Stimulated activated CD4-positive, alpha-beta T cell treated with anti-CD3 and anti-CD28 coated beads, Interleukin-1b, Interleukin-23, amount 100 ng/mL, for 48 hours (primary cell): ENCODE measurements at regions not wholly inside any gene's neighbourhood (a gene's known extent, or its start where the extent isn't known, plus 50 kb on each side); places are given as distances from the start of the nearest gene placed in this dataset.

ENCODE experiments used
- DNase-seq: peaks from one replicate; pipeline ENCODE4 v3.0.0-alpha.2; 2020

DNA sequence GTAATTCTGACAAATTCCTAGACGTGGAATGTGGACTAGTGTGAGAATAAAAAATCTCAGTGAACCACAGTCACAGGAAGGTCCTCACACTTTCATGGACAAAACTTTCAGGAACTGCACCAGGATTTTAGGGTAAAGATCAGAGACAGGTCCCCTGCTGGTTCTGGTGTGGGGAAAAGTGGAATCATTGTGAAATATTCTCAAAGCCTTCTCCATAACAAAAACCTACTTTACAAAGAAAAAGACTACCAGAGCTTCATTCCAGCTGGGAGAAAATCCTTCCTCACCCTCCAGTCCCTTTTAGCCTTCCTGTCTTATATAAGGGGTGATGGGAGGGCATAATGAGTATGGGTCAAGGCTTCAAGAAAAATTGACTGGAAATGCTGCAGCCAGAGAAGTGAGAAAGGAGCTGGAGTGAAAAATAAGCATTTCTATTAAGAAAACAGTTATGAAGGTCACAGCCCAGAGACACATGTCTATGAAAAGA lies 325.8 kb downstream of the ARAP2 start:
- DNase-seq: no peak

DNA sequence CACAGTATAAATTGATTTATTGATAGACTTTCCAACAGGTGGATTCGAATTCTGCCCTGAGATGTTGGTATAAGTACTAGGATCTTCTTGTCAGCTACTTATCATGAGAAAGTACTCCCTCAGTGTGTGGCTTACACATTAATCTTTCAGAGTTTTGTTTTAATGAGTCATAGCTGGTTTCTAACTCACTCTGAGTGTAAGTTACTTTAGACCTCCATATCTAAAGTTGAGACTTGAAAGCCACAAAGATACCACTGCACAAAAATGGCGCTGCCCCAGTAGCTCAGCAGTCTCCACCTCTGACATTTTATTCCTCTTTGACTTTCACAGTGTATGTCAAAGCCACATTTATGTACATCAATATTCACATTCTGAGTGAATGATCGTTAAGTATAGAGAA lies 318.5 kb downstream of the ARAP2 start:
- DNase-seq: no peak

DNA sequence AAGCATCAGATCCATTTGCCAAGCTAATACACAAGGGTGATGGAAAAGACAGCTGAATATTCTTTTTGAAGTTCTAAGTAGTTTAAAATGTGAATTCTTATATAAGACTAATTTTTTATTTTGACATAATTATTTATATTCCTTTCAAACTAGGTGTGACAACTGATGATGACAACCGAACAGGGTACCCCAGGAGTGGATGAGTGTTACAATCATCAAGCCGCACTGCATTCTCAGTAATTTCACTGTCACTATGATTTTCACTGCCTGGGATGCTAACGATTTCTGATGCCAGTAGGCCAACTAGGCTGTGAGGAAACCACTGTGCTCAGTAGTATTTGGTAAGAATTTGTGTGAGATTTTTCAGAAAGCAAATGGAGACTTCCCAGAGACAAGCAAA lies 317.5 kb downstream of the ARAP2 start:
- no peak for DNase-seq

DNA sequence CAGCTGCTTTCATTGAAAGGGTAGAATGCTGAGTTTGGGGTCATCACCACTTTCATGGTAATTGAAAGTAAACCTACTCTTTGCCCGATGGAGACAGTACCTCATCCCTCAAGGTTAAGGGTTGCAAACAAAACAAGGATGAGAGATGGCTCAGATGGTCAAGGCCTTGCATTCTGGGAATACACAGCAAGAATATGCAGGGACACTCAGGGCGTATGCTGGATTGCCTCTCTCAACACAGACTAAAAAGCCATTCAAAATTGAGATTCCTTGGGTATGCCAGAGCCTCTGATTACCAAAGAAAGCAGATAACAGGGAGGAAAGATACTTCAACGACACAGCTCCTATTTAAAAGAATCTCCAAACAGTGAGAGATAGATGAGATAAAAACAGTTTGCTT lies 310.4 kb downstream of the ARAP2 start:
- no peak for DNase-seq

DNA sequence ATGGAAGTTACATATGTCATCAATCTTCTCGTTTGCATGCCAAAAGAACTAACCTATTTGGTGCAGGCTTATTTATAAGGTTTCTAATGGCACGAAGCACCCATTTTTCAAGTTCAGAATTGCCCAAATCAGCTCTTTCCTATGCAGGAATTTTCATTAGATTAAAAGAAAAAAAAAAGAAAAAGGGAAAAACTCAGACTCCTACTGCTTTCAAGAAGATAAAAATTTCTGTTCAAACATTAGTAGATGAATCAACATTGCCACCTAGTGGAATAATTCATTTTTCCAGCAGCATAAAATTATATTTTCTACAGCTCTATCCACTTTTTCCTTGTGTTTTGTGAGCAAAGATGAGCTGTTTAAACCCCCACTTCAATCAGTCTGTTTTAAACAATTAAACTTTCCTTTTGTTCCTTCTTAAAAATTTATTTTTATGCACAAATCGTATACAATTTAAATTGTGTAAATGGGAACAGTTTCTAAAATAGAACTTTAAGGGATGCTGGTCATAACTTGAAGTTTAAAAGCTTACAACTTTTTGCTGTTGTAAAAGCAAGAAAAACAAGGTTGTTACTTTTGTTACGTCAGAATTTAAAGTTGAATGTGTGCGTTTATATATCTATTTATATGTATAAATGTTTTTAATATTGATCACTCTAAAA lies 309.9 kb downstream of the ARAP2 start:
- DNase-seq: no peak

DNA sequence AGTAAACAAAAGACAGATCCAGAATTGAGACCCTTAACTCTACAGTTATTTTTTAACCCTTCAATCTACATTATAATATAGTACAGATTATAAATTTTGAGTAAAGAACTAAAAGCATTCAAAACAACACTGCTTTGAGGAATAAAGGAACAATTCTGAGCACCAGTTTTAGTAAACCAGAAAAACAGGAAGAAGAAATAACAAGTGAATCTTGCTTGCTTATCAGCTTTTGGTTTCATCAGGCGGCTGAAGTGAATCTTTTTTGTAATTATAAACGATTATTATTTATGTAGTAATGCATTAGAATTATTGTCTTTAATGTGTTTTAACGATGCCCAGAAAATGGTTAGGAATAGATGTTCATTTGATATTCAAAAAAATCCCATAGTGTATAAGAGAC lies 305.4 kb downstream of the ARAP2 start:
- no peak for DNase-seq

DNA sequence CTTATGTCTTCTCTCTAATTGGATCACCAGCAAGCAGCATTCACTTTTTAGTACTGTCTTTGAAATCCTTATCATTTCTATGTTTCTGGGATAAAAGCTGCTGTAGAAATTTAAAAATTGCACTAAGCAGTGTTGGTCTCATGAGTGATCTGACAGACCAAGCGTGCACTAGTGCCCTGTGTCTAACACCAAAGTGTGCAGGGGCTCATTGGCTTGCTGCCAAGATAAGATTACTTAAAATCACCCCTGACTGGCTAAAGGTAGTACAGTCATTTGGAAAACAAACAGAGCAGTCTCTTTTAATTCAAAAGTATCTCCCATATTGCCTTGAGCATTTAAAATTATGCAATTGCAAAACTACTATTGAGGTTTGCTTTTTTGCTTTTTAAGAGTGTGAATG lies 304.6 kb downstream of the ARAP2 start:
- no peak for DNase-seq

DNA sequence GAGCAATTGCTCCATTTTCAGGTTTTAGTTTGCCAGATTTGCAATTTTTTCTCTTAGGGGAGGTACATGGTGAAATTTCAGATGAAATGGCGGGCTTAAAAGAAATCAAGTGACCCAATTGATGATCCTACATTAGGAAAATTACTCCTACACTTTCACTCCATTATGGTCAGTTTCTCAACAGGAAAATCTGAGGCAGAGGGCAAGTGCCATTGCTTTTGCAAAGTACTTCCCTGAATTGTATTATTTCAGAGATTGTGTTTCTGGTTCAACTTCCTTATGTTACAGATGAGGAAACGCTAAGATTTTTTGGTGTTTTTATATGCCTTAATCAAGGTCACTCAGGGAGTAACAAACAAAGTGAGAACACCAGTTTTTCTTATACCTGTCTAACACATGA lies 302.2 kb downstream of the ARAP2 start:
- no peak for DNase-seq

DNA sequence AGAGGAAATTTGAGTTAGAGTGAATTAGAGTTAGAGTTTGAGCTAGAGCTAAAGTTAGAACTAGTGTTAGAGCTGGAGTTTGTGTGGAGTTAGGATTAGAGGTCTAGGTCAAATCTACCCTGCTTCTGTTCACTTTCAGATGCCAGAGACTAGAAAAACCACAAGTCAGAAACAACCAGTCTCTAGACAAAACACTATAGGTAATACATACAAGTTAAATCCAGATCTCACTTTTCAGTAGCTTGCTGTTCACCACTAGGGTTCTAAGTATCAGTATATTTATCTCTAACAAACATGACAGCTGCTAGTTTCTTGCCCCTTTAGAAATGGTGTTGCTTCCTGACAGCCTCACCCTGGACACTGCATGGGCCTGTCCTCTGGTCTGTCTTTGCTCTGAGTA lies 300.7 kb downstream of the ARAP2 start:
- no peak for DNase-seq

DNA sequence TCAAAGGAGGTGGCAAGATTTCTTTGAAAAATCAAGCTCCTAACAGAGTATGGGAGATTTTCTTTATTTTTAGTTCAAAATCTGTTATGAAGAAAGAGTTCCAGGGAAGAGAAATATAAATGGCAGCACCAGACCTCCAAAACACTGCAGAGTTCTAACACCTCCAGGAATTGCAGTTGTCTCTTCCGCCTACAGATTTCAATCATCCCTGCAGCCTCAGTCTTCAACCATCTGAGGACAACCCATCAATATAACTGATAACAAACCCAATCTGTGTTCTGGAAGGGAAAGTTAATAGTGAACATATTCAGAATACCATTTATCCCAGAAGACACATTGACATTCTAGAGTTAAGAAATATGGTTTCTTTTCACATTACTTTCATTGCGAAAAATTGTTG lies 296.1 kb downstream of the ARAP2 start:
- DNase-seq: no peak

DNA sequence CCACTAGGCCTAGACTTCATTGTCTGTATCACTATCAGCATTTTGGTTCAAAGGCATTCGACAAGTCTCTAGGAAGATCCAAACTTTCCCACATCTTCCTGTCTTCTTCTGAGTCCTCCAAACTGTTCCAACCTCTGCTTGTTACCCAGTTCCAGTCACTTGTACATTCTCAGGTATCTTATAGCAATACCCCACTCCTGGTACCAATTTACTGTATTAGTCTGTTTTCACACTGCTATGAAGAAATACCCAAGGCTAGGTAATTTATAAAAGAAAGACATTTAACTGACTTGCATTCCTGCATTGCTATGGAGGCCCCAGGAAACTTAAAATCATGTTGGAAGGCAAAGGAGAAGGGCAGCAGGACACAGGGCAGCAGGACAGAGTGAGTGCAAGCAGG lies 293.9 kb downstream of the ARAP2 start:
- DNase-seq: no peak

DNA sequence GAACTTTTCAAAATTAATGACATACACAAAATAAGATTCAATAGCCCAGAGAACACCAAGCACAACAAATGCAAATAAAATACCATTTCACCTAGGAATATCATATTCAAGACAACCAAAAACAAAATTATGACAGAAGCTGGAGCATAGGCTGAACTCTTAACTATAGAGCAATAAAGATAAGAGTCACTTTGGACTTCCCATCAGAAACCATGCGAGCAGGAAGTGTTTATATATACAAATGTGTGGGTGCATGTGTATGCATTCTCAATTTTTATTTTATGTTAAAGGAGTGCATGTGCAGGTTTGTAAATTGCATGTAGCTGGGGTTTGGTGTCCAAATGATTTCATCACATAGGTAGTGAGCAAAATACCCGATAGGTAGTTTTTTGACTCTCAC lies 291.6 kb downstream of the ARAP2 start:
- no peak for DNase-seq

DNA sequence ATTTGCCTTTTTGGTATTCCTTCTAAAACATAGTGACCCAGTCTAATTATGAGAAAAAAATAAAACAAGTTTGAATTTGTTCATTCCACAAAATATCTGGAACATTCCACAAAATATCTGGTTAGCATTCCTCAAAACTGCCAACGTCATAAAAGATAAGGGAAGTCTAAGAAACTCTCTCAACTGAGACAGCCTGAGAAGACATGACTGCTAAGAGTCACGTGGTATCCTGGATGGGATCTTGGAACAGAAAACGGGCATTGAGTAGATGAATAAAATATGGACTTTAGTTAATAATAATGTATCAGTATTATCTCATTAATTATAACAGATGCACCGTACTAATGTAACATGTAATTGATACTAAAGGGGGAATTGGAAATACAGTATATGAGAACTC lies 280.9 kb downstream of the ARAP2 start:
- DNase-seq: no peak

DNA sequence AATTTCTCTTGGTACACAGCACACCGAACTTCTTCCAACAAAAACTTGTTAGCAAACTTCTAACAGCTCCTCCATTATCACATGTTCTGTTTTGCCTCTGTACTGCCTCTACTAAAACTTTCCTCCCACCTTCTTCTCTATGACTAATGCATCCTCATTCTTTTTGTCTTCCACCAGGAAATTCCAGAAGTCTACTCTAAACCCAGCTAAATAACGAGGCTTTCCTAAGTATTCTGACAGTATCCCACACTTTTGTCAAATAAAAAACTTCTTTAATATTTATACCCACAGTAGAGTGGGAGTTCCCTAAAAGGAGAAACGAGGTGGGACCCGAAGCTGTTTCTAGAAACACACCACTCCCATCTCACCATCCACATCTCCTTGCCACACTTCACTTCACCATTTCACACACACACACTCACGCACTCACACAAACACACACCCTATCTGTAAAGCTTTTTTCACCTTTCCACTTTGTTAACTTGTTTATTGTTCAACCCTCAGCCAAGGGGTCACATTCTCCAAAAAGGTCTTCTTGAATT lies 280.3 kb downstream of the ARAP2 start:
- no peak for DNase-seq

DNA sequence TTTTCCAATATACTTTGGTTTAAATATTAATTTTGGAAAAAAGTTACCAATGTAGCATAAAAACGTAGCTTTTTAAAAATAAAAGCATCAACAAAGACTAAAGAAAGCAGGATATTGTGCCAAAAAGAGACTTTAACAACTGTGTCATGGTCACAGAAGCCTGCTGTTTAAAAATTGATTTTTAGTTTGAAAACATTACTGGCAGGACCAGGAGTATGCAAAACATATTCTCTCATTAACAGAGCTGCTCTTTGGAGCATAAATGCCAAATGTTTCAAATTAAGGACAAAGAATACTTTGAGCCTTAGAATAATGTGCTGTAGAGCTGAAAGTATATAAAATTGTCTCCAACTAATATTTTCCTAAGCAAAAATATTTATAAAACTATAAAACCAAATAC lies 279.0 kb downstream of the ARAP2 start:
- no peak for DNase-seq

DNA sequence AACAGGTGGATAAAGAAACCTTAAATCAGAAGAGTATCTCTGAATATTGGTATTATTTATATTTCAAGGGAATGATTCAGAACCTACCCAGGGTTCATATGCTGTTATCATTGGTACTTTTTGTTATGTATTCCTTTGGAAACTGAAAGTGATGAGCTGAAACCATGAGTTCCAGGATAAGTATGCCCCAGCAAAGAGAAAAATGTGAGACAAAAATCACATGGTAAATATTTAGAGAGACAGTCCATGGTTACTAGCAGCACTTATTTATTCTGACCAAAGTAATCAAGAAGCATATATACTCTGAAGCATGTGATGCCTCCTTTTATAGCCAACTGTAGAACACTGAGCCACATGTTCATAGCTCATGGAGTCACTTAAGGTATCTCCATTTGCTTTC lies 277.7 kb downstream of the ARAP2 start:
- no peak for DNase-seq

DNA sequence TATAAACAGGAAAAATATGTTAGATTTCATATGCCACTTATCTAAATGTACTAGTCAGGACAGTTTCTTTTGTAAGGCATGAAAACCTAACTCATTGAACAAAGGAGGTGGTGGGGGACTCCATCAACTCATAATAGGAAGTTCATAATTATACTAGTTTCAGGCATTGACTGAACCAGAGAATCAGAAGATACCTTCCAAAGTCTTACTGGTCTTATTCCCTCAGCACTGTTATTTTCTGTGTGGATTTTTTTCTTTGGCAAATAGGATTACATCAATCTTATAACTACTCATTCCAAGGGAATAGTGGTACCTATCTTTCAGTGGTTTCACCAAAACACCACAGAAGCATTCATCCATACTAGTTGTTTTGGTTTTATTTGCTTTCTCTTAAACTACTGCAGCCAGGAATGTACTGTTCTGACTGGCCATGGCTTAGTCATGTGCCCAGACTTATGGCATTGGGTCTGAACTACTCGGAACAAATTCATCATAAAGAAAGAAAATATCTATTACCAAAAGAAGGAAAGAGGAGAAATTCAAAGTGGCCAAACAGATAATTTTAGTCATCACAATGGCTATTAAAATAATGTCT lies 273.9 kb downstream of the ARAP2 start:
- peak; percentile 34 for DNase-seq

DNA sequence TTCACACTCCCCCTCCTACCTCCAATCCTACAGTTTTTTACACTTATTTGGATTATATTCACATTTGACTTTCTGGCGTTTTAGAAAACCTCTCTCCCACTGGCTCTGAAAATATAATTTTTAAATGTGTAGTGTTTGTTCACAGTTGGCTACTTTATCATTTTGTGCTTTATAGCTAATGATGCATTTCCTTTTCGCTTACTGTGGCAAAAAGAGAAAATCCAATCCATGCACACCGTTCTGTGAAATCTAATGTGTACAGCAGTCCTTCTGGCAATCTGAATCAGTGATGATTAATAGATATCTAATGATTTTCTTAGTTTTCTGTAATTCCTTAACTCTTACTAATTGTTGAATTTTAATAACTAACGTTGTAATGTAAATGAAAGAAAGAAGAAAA lies 271.5 kb downstream of the ARAP2 start:
- no peak for DNase-seq

DNA sequence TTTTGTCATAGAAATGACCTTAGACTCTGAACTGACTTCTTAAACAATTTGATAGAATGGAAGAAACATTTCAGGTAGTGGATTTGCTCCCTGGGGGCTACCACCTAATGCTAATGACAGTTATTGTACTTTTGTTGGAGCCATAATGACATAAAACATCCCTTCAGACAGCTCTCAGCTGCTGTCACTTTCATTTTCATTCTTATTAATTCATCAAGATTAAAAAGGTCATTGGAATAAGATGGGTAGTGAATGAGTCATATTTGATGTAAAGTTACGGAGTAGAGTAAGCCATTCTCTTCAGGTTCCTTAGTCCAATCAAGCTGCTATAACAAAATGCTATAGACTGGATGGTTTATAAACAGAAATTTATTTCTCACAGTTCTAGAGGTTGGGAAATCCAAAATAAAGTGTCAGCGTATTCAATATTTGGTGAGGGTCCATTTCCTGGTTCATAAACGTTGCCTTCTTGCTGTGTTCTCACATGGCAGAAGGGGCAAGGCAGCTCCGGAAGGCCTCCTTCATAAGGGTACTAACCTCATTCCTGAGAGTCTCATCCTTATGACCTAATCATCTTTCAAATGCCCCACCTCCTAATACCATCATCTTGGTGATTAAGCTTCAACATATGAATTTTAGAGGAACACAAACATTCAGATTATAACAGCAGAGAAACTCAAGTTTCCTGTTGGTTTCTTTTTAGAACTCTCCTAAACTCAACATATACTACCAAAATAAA lies 268.5 kb downstream of the ARAP2 start:
- no peak for DNase-seq

DNA sequence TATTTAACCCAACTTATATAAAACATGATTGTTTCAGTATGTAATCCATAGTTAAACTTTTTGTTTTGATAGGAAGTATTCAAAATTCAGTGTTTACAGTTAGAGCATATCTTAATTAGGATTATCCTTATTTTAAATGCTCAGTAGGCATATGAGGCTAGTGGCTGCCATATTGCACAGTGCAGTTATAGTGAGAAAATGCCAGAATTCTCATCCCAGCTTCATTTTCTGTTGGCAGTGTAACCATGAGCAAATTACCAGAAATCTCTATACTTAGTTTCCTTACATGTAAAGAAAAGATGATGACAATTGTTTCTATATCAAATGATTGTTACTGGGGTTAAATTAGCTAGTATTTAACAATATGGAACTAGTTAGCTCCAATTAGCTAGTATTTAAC lies 265.8 kb downstream of the ARAP2 start:
- no peak for DNase-seq

DNA sequence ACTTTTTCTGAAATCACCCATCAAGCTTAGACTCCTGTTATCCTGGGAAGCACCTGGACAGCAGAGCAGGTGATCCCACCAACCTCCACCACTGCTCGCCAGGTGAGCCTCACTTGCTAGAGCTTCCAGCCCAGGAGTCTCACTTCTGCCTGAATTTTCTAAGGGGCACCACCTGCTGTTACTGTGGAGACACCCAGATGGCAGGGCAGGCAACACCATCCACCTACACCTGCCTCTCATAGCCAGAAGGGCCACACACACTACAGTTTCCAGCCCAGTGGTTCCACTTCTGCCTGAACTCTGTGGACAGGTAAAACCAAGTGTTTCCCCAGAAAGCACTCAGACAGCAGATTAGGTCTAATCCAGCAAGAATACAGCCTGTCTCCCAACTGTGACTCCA lies 262.0 kb downstream of the ARAP2 start:
- no peak for DNase-seq

DNA sequence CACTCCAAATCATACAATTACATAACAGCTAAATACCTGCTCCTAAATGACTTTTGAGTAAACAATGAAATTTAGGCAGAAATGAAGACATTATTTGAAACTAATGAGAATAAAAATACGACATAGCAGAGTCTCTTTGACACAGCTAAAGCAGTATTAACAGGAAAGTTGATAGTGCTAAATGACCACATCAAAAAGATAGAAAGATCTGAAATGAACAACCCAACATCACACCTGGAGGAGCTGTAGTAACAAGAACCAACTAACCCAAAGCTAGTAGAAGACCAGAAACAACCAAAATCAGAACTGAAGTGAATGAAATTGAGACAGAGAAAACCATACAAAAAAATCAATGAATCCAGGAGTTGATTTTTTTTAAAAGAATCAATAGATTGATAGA lies 257.8 kb downstream of the ARAP2 start:
- no peak for DNase-seq

DNA sequence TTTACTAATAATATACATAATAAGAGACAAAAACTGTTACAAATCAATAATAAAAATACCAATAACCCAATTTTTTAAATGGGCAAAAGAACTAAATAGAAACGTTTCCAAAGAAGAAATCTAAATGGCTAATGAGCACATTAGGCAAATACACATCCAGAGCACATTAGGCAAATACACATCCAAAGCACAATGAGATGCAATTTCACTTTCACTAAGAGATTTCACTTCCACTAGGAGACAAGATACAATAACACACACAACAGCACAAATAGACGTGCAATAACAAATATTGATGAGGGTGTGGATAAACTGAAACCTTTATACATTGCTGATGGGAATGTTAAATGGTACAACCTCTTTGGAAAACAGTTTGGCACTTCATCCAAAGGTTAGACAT lies 250.7 kb downstream of the ARAP2 start:
- no peak for DNase-seq

DNA sequence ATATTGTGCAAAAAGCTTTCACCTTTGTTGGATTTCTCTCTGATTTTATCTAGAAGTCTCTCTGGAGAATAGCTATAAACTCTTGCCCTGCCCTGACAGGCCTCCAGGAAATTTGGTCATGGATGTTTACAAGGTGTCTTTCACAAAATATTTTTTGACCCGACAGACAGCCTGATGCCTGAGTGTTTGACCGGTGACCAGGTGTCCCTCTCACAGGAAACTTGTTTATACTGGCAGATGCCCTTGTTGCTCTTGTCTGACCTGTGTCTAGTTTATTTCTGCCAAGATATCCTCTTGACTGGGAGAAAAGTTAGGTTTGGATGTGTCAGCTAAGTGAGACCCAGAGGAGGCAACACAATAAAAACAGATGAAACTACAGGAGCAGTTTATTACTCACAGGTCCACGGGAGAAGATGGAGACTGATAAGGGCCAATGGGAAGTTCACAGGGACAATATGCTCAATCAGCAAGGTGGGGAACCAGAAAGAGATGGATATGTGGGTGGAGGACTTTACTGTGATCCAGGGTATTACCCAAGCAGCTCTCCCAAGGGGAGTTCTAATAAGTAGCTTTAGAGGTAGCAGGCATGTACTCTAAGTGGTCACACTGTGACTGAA lies 243.3 kb downstream of the ARAP2 start:
- DNase-seq: no peak
